Subcutaneous abdominal adipose tissue (tissue), 5 donors: ENCODE measurements at regions not wholly inside any gene's neighbourhood (a gene's known extent, or its start where the extent isn't known, plus 50 kb on each side); places are given as distances from the start of the nearest gene placed in this dataset.

Experiments
- H3K27ac ChIP-seq: one replicate; pipeline ENCODE4 v1.7.0; 2013; ENCODE audit warnings: low read depth, mild to moderate bottlenecking, inconsistent platforms, low read length, moderate library complexity
- H3K27me3 ChIP-seq, 5 donors: one replicate each; pipeline ENCODE4 v1.7.0; 2013; ENCODE audit warnings: low read length in 5 of 5, inconsistent platforms in 1 of 5; ENCODE audit not compliant: control insufficient read depth in 5 of 5, insufficient read depth in 4 of 5
- H3K36me3 ChIP-seq, 5 donors: one replicate each; pipeline ENCODE4 v1.7.0; 2013; ENCODE audit warnings: low read length in 5 of 5; ENCODE audit not compliant: control insufficient read depth in 5 of 5, insufficient read depth in 5 of 5
- H3K4me1 ChIP-seq, 5 donors: one replicate each; pipeline ENCODE4 v1.7.0; 2013; ENCODE audit warnings: low read length in 5 of 5, mild to moderate bottlenecking in 3 of 5, moderate library complexity in 1 of 5; ENCODE audit not compliant: control insufficient read depth in 5 of 5, insufficient read depth in 5 of 5
- H3K4me3 ChIP-seq, 5 donors: one replicate each; pipeline ENCODE4 v1.7.0; 2013; ENCODE audit warnings: low read length in 5 of 5, low read depth in 1 of 5
- H3K9ac ChIP-seq, 5 donors: one replicate each; pipeline ENCODE4 v1.7.0; 2013; ENCODE audit warnings: low read length in 5 of 5, mild to moderate bottlenecking in 4 of 5, moderate library complexity in 3 of 5
- H3K9me3 ChIP-seq, 5 donors: one replicate each; pipeline ENCODE4 v1.7.0; 2013; ENCODE audit warnings: low read length in 5 of 5; ENCODE audit not compliant: control insufficient read depth in 5 of 5
- donor health status: healthy.
- donor health status: healthy.
- donor health status: healthy.
- donor health status: healthy.
- donor health status: healthy.

- H3K36me3 ChIP-seq = no peaks in the 10 kb centered on the region
- H3K9ac ChIP-seq = no peak overlapping the region
- no peaks in the 10 kb centered on the region for H3K27me3 ChIP-seq
- H3K9me3 ChIP-seq = peaks cover 0 to 4% (median 0%) of the 10 kb centered on the region in 5 donors
- no peak overlapping the region for H3K4me3 ChIP-seq
- peaks cover 0 to 10% (median 3%) of the 10 kb centered on the region in 5 donors for H3K4me1 ChIP-seq
- no peak overlapping the region for H3K27ac ChIP-seq
Observed at GRCh38 chr6:156562636-156563035, 214.5 kb upstream of the ARID1B start.

GRCh38 chr6:156562019-156562418, 215.2 kb upstream of the ARID1B start:
- Histone ChIP-seq H3K4me1 (peaks cover 0 to 8% (median 2%) of the 10 kb centered on the region in 5 donors), H3K9ac (no peak overlapping the region), H3K9me3 (peaks cover 0 to 4% (median 0%) of the 10 kb centered on the region in 5 donors), H3K36me3 (no peaks in the 10 kb centered on the region), H3K27ac (no peak overlapping the region), H3K27me3 (peaks cover 0 to 2% (median 0%) of the 10 kb centered on the region in 5 donors), H3K4me3 (no peak overlapping the region)

DNA sequence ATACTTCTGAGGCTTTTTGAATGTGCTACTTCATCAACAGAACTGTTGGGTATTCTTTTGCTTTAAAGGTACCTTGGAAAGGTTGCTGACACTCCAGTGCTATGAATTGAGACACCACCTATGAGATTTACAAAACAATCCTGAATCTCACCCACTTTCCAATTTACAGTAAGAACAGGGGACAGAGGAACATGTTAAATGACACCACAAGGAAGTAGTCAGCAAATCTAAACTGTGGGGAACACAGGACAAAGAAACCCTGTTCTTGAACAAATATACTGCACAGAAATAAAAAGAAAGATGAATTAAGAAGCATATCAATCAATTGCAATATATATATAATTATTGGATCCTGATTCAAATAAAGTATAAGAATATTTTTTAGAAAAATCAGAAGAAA, 216.7 kb upstream of the ARID1B start:
- Histone ChIP-seq H3K27me3 (peaks cover 0 to 3% (median 0%) of the 10 kb centered on the region in 5 donors), H3K9ac (no peak overlapping the region)

GRCh38 chr6:156559162-156559690, 218.0 kb upstream of the ARID1B start:
- Histone ChIP-seq H3K27ac (no peak overlapping the region), H3K36me3 (no peaks in the 10 kb centered on the region), H3K9ac (no peak overlapping the region), H3K4me1 (peaks cover 0 to 2% (median 0%) of the 10 kb centered on the region in 5 donors), H3K9me3 (peaks cover 0 to 4% (median 0%) of the 10 kb centered on the region in 5 donors), H3K4me3 (no peak overlapping the region), H3K27me3 (peaks cover 0 to 3% (median 0%) of the 10 kb centered on the region in 5 donors)

More for the DNA sequence above, 216.7 kb upstream of the ARID1B start:
- Histone ChIP-seq H3K36me3 (no peaks in the 10 kb centered on the region), H3K4me3 (no peak overlapping the region), H3K9me3 (peaks cover 0 to 4% (median 0%) of the 10 kb centered on the region in 5 donors), H3K4me1 (peaks cover 0 to 2% (median 0%) of the 10 kb centered on the region in 5 donors), H3K27ac (no peak overlapping the region)

GRCh38 chr6:156557911-156558259, 219.3 kb upstream of the ARID1B start:
- Histone ChIP-seq H3K9me3 (peaks cover 0 to 4% (median 0%) of the 10 kb centered on the region in 5 donors), H3K4me3 (no peak overlapping the region), H3K4me1 (peaks cover 0 to 2% (median 0%) of the 10 kb centered on the region in 5 donors), H3K9ac (no peak overlapping the region), H3K36me3 (no peaks in the 10 kb centered on the region), H3K27me3 (peaks cover 0 to 3% (median 0%) of the 10 kb centered on the region in 5 donors), H3K27ac (no peak overlapping the region)

- no peak overlapping the region for H3K9ac ChIP-seq
- peaks cover 0 to 3% (median 0%) of the 10 kb centered on the region in 5 donors for H3K27me3 ChIP-seq
- no peaks in the 10 kb centered on the region for H3K36me3 ChIP-seq
- no peak overlapping the region for H3K4me3 ChIP-seq
- peaks cover 0 to 4% (median 0%) of the 10 kb centered on the region in 5 donors for H3K9me3 ChIP-seq
- H3K4me1 ChIP-seq = peaks cover 0 to 2% (median 0%) of the 10 kb centered on the region in 5 donors
- no peak overlapping the region for H3K27ac ChIP-seq
Observed at GRCh38 chr6:156557251-156557910, 219.8 kb upstream of the ARID1B start.

GRCh38 chr6:156556811-156557210, 220.4 kb upstream of the ARID1B start:
- Histone ChIP-seq H3K4me3 (no peak overlapping the region), H3K27me3 (peaks cover 0 to 3% (median 0%) of the 10 kb centered on the region in 5 donors), H3K36me3 (no peaks in the 10 kb centered on the region), H3K4me1 (peaks cover 0 to 2% (median 0%) of the 10 kb centered on the region in 5 donors), H3K9ac (no peak overlapping the region), H3K27ac (no peak overlapping the region), H3K9me3 (peaks cover 0 to 4% (median 0%) of the 10 kb centered on the region in 5 donors)

- peaks cover 0 to 4% (median 0%) of the 10 kb centered on the region in 5 donors for H3K9me3 ChIP-seq
- H3K36me3 ChIP-seq = no peaks in the 10 kb centered on the region
- H3K4me3 ChIP-seq = no peak overlapping the region
- H3K9ac ChIP-seq = no peak overlapping the region
- H3K27ac ChIP-seq = no peak overlapping the region
- H3K4me1 ChIP-seq = peaks cover 0 to 2% (median 0%) of the 10 kb centered on the region in 5 donors
- H3K27me3 ChIP-seq = peaks cover 0 to 3% (median 0%) of the 10 kb centered on the region in 5 donors
Observed at GRCh38 chr6:156555116-156555515, 222.1 kb upstream of the ARID1B start.

GRCh38 chr6:156554160-156554559, 223.0 kb upstream of the ARID1B start:
- Histone ChIP-seq H3K9me3 (no peaks in the 10 kb centered on the region), H3K9ac (no peak overlapping the region), H3K4me1 (peaks cover 0 to 2% (median 0%) of the 10 kb centered on the region in 5 donors), H3K36me3 (no peaks in the 10 kb centered on the region), H3K4me3 (no peak overlapping the region), H3K27ac (no peak overlapping the region), H3K27me3 (peaks cover 0 to 3% (median 0%) of the 10 kb centered on the region in 5 donors)

DNA sequence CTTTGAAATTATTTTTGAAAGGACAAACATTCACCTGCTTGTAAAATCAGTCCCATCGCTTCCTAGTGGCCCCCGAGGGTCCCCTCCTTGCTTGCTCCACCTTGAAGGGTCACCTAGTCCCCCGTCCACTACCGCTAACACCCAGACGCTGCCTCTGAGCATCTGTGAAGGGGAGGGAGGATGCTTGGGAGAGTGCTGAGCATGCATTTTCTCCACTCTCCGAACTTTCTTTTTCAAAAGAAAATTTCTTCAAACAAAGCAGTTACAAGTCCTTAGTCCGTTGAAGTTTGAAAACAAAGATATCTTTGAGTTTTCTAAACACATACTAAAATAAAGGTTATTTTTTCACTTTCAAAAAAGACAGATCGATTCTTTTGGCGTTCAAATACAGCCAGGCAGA, 224.3 kb upstream of the ARID1B start:
- Histone ChIP-seq H3K9ac (no peak overlapping the region), H3K9me3 (no peaks in the 10 kb centered on the region), H3K4me3 (no peak overlapping the region), H3K36me3 (no peaks in the 10 kb centered on the region), H3K27me3 (peaks cover 0 to 3% (median 0%) of the 10 kb centered on the region in 5 donors), H3K4me1 (peaks cover 0 to 2% (median 0%) of the 10 kb centered on the region in 5 donors), H3K27ac (no peak overlapping the region)
